Neuronal stem cell (in vitro differentiated cells): ENCODE measurements at regions not wholly inside any gene's neighbourhood (a gene's known extent, or its start where the extent isn't known, plus 50 kb on each side); places are given as distances from the start of the nearest gene placed in this dataset.

Experiments
- DNase-seq: peaks from one replicate; pipeline ENCODE4 v3.0.0-alpha.2; 2013; ENCODE audit warnings: low spot score
- H2AFZ ChIP-seq: one replicate; pipeline ENCODE4 v1.6.1; 2013; ENCODE audit warnings: mild to moderate bottlenecking, low read length, inconsistent platforms
- H2AK5ac ChIP-seq: 2 replicates; pipeline ENCODE4 v1.6.1; 2013; ENCODE audit warnings: low read depth, mild to moderate bottlenecking, inconsistent platforms, low read length, moderate library complexity, mixed read lengths
- H2BK120ac ChIP-seq: 2 replicates; pipeline ENCODE4 v1.6.1; 2013; ENCODE audit warnings: low read depth, mild to moderate bottlenecking, inconsistent platforms, low read length, moderate library complexity, mixed read lengths
- H2BK12ac ChIP-seq: one replicate; pipeline ENCODE4 v1.6.1; 2013; ENCODE audit warnings: low read length, inconsistent platforms
- H2BK15ac ChIP-seq: 2 replicates; pipeline ENCODE4 v1.6.1; 2013; ENCODE audit warnings: mild to moderate bottlenecking, low read length, inconsistent platforms, mixed read lengths
- H2BK5ac ChIP-seq: one replicate; pipeline ENCODE4 v1.6.1; 2013; ENCODE audit warnings: inconsistent platforms, mild to moderate bottlenecking, low read length, moderate library complexity
- H3K14ac ChIP-seq: one replicate; pipeline ENCODE4 v1.6.1; 2013; ENCODE audit warnings: low read length, inconsistent platforms
- H3K18ac ChIP-seq: 2 replicates; pipeline ENCODE4 v1.6.1; 2013; ENCODE audit warnings: low read length, inconsistent platforms
- H3K23ac ChIP-seq: 2 replicates; pipeline ENCODE4 v1.6.1; 2013; ENCODE audit warnings: low read depth, mild to moderate bottlenecking, mixed read lengths, low read length, inconsistent platforms; ENCODE audit not compliant: poor library complexity
- H3K27ac ChIP-seq: replicated peaks from 3 replicates; pipeline ENCODE4 v1.5.1; 2013; ENCODE audit warnings: low read length, inconsistent platforms
- H3K27me3 ChIP-seq, 3 experiments: 2 replicates each; pipeline ENCODE4 v1.6.1; 2013; ENCODE audit warnings: low read length in 3 of 3, mild to moderate bottlenecking in 2 of 3, inconsistent platforms in 1 of 3, low read depth in 1 of 3, mixed read lengths in 1 of 3, moderate library complexity in 1 of 3; ENCODE audit not compliant: control insufficient read depth in 3 of 3, insufficient read depth in 3 of 3
- H3K36me3 ChIP-seq, 2 donors: replicated peaks in 1 of 2; 2 replicates each; pipeline ENCODE4 v1.6.1; 2013; ENCODE audit warnings: low read length in 2 of 2; ENCODE audit not compliant: control insufficient read depth in 2 of 2, insufficient read depth in 2 of 2
- H3K4ac ChIP-seq: 2 replicates; pipeline ENCODE4 v1.6.1; 2013; ENCODE audit warnings: inconsistent platforms, mild to moderate bottlenecking, low read length, moderate library complexity
- H3K4me1 ChIP-seq, 2 donors: 1 replicate in 1 of 2; 2 replicates in 1 of 2; pipeline ENCODE4 v1.6.1; 2013; ENCODE audit warnings: low read length in 2 of 2, low read depth in 1 of 2; ENCODE audit not compliant: control insufficient read depth in 2 of 2, insufficient read depth in 1 of 2
- H3K4me2 ChIP-seq: one replicate; pipeline ENCODE4 v1.6.1; 2013; ENCODE audit warnings: mild to moderate bottlenecking, low read length, inconsistent platforms; ENCODE audit not compliant: insufficient read depth, poor library complexity, severe bottlenecking
- H3K4me3 ChIP-seq, 2 donors: 2 replicates each; pipeline ENCODE4 v1.5.1; 2013; ENCODE audit warnings: low read length in 2 of 2, mild to moderate bottlenecking in 2 of 2, inconsistent platforms in 1 of 2, moderate library complexity in 1 of 2
- H3K79me1 ChIP-seq: one replicate; pipeline ENCODE4 v1.6.1; 2013; ENCODE audit warnings: low read depth, mild to moderate bottlenecking, inconsistent platforms, low read length, moderate library complexity
- H3K9ac ChIP-seq: one replicate; pipeline ENCODE4 v1.6.1; 2013; ENCODE audit warnings: mild to moderate bottlenecking, low read depth, low read length, inconsistent platforms; ENCODE audit not compliant: poor library complexity
- H3K9me3 ChIP-seq, 2 donors: replicated peaks in 1 of 2; 2 replicates each; pipeline versions ENCODE3 to v1.6.1; 2013; ENCODE audit warnings: low read length in 2 of 2, mild to moderate bottlenecking in 2 of 2, inconsistent platforms in 1 of 2, low read depth in 1 of 2, mixed read lengths in 1 of 2, moderate library complexity in 1 of 2; ENCODE audit not compliant: control insufficient read depth in 2 of 2, insufficient read depth in 1 of 2
- H4K8ac ChIP-seq: one replicate; pipeline ENCODE4 v1.6.1; 2013; ENCODE audit warnings: low read depth, mild to moderate bottlenecking, inconsistent platforms, low read length, moderate library complexity
- H4K91ac ChIP-seq: one replicate; pipeline ENCODE4 v1.6.1; 2013; ENCODE audit warnings: low read length, low read depth, mild to moderate bottlenecking, inconsistent platforms; ENCODE audit not compliant: poor library complexity
- WGBS, 2 donors: extraction: QIAGEN DNeasy Blood & Tissue Kit; methylation state at CpG; one replicate each; pipeline ENCODE4 v1.1.7; 2013; ENCODE audit warnings: missing lambda C conversion rate in 2 of 2, mixed read lengths in 1 of 2; ENCODE audit not compliant: insufficient read length in 2 of 2, insufficient replicate concordance in 1 of 2; ENCODE audit errors: extremely low coverage in 2 of 2; 5-methylcytosine and 5-hydroxymethylcytosine counted together

DNA sequence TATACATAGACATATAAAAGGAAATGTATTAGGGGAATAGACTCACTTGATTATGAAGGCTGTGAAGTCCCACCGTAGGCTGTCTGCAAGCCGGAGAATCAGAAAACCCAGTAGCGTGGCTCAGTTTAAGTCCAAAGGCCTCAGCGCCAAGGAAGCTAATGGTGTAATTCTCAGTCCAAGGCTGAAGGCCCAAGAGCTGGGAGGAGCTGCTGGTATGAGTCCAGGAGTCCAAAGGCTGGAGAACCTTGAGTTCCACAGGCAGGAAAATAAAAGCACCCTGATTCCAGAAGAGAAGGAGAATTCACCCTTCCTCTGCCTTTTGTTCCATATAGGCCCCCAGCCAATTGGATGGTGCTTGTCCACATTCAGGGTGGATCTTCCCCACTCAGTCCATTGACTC is 166.2 kb upstream of the TAC1 start:
- H3K79me1 ChIP-seq, result no peaks in the 10 kb centered on the region
- no peak overlapping the region for H2BK120ac ChIP-seq
- no peak overlapping the region for H2AK5ac ChIP-seq
- no CpG with 5 or more reads among the region's 4 CpGs for WGBS, 2 donors
- DNase-seq, result no peak
- H3K36me3 ChIP-seq, result no peaks in the 10 kb centered on the region
- no peak overlapping the region for H3K27ac ChIP-seq
- no peak overlapping the region for H3K9ac ChIP-seq
- H3K4me2 ChIP-seq, result no peak overlapping the region
- H3K4me1 ChIP-seq, result no peaks in the 10 kb centered on the region
- no peaks in the 10 kb centered on the region for H3K27me3 ChIP-seq
- H4K8ac ChIP-seq, result no peak overlapping the region
- H3K4ac ChIP-seq, result no peak overlapping the region
- no peak overlapping the region for H3K14ac ChIP-seq
- H2BK5ac ChIP-seq, result no peak overlapping the region
- no peak overlapping the region for H2BK15ac ChIP-seq
- H3K4me3 ChIP-seq, result no peak overlapping the region
- H3K9me3 ChIP-seq, result no peaks in the 10 kb centered on the region
- no peak overlapping the region for H3K18ac ChIP-seq
- H2BK12ac ChIP-seq, result no peak overlapping the region
- H3K23ac ChIP-seq, result no peak overlapping the region
- H2AFZ ChIP-seq, result no peak overlapping the region
- H4K91ac ChIP-seq, result no peak overlapping the region

- Histone ChIP-seq H3K27ac (no peak overlapping the region), H2BK12ac (no peak overlapping the region), H4K8ac (no peak overlapping the region), H2AK5ac (no peak overlapping the region), H3K9me3 (no peaks in the 10 kb centered on the region), H3K4me3 (no peak overlapping the region), H3K4me1 (no peaks in the 10 kb centered on the region), H3K23ac (no peak overlapping the region), H3K4ac (no peak overlapping the region), H2BK5ac (no peak overlapping the region), H3K27me3 (no peaks in the 10 kb centered on the region), H3K18ac (no peak overlapping the region), H3K36me3 (no peaks in the 10 kb centered on the region), H3K9ac (no peak overlapping the region), H4K91ac (no peak overlapping the region), H3K79me1 (no peaks in the 10 kb centered on the region), H3K14ac (no peak overlapping the region), H3K4me2 (no peak overlapping the region), H2BK15ac (no peak overlapping the region), H2BK120ac (no peak overlapping the region), H2AFZ (no peak overlapping the region)
- no peak for DNase-seq
- WGBS, 2 donors, result no CpG with 5 or more reads among the region's 2 CpGs
These were observed 158.8 kb upstream of the TAC1 start for GRCh38 chr7:97573065-97573464.

DNA sequence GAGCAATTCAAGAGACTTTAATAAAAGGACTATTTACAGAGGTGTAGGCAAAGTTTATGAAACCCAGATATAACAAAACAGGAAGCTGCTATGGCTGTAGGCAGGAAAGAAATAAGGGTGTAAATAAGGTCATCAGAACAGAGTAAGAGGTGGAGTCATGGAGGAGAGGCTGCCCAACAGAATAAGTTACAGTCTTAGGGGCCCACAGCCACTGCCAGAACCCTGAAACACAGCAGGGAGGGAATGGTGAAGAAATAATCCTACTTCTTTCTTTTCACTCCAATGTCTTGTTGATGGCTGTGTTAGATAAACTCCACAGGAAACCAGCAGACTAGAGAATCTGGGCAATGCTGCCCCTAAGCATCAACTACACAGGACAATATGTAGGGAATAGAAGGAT is 155.8 kb upstream of the TAC1 start:
- no peak overlapping the region for H3K4me2 ChIP-seq
- no peak overlapping the region for H3K4ac ChIP-seq
- no peak overlapping the region for H3K4me3 ChIP-seq
- no peak for DNase-seq
- H2BK12ac ChIP-seq, result no peak overlapping the region
- H3K27ac ChIP-seq, result no peak overlapping the region
- H3K27me3 ChIP-seq, result no peaks in the 10 kb centered on the region
- H3K36me3 ChIP-seq, result no peaks in the 10 kb centered on the region
- no peaks in the 10 kb centered on the region for H3K79me1 ChIP-seq
- H2BK15ac ChIP-seq, result no peak overlapping the region
- peaks cover 0 to 3% of the 10 kb centered on the region in 2 donors for H3K4me1 ChIP-seq
- no peaks in the 10 kb centered on the region for H3K9me3 ChIP-seq
- H2BK120ac ChIP-seq, result no peak overlapping the region
- H4K8ac ChIP-seq, result no peak overlapping the region
- H3K18ac ChIP-seq, result no peak overlapping the region
- H2BK5ac ChIP-seq, result no peak overlapping the region
- no peak overlapping the region for H3K9ac ChIP-seq
- H2AFZ ChIP-seq, result no peak overlapping the region
- no peak overlapping the region for H3K14ac ChIP-seq
- no peak overlapping the region for H3K23ac ChIP-seq
- no peak overlapping the region for H4K91ac ChIP-seq
- H2AK5ac ChIP-seq, result no peak overlapping the region

DNA sequence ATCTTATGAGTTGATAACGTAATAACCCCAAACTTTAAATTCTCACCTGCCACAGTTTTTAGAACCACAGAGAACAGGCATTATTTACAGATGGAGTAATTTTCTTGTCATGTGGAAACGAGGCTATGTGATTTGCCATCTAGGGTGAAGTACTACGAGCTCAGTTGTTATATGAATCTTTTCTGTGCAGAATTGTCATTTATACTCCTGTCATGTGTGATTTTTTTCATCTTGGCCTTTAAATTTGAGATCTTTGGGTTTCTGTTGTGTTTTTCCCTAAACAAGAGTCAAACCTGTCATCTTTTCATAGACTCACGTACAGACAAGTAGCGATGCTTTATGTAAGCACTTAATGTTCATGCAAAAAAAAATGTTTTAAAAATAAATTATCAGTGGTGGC is 153.7 kb upstream of the TAC1 start:
- DNase-seq, result no peak
- H3K4me2 ChIP-seq, result no peak overlapping the region
- H4K8ac ChIP-seq, result no peak overlapping the region
- H3K18ac ChIP-seq, result no peak overlapping the region
- H2BK5ac ChIP-seq, result no peak overlapping the region
- no peak overlapping the region for H3K23ac ChIP-seq
- H3K27ac ChIP-seq, result no peak overlapping the region
- H3K14ac ChIP-seq, result no peak overlapping the region
- H3K79me1 ChIP-seq, result no peaks in the 10 kb centered on the region
- H4K91ac ChIP-seq, result no peak overlapping the region
- H3K9ac ChIP-seq, result no peak overlapping the region
- H3K36me3 ChIP-seq, result no peaks in the 10 kb centered on the region
- H3K4me1 ChIP-seq, result peaks cover 0 to 3% of the 10 kb centered on the region in 2 donors
- H3K4me3 ChIP-seq, result no peak overlapping the region
- no peak overlapping the region for H2AK5ac ChIP-seq
- H3K4ac ChIP-seq, result no peak overlapping the region
- H2BK120ac ChIP-seq, result no peak overlapping the region
- no CpG with 5 or more reads among the region's 5 CpGs for WGBS, 2 donors
- no peak overlapping the region for H2BK15ac ChIP-seq
- no peak overlapping the region for H2AFZ ChIP-seq
- H3K9me3 ChIP-seq, result no peaks in the 10 kb centered on the region
- H2BK12ac ChIP-seq, result no peak overlapping the region
- H3K27me3 ChIP-seq, result no peaks in the 10 kb centered on the region
